ENCODE measurements at regions not wholly inside any gene's neighbourhood (a gene's known extent, or its start where the extent isn't known, plus 50 kb on each side); places are given as distances from the start of the nearest gene placed in this dataset.
"Not testable (repeated sequence)": the region's sequence is repeated elsewhere in the genome, so short reads cannot be mapped to it uniquely, and the experiment has no call there.

GRCh38 chr1:99361406-99361805 is 97.1 kb downstream of the PLPPR4 start:
- FAIRE-seq = no peak

- no peak for FAIRE-seq
These were observed 99.2 kb downstream of the PLPPR4 start for GRCh38 chr1:99363531-99363930.

DNA sequence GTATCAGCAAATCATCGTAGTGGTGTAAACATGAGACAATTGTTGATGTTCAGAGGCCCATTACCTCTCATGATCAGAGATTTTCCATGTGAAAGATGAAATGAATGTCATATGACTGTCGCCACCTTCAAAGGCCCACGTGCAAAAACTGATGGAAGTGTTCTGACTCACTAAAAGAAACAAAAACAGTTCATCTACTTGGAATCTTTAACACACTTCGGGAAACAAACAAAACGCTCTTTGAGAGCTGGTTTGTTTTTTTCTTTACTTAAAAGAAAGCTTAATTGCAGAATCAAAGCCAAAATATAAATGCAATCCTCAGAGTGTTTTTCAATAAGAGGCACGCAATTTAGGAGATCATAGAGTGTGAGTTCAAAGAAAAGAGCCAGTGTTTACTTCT is 100.8 kb downstream of the PLPPR4 start:
- FAIRE-seq = no peak

DNA sequence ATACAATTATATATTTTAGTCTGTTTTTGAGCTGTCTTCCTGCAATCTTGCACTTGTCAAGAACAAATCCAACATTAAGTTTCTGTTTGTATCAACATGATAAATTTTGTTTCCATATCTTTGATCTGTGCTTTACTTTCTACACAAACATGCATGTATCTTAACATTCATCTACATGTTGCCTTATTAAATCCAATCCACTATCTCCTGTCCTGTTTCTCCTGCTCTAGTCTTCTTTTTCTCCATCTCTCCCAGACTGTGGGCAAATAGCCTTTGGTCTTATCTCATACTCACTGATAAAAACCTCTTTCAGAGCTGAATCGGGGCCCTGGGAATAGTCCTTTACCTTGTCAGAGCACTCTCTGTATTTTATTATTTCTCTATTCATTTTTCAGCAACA is 101.3 kb downstream of the PLPPR4 start:
- no peak for FAIRE-seq

GRCh38 chr1:99369154-99369553 is 104.9 kb downstream of the PLPPR4 start:
- no peak for FAIRE-seq

DNA sequence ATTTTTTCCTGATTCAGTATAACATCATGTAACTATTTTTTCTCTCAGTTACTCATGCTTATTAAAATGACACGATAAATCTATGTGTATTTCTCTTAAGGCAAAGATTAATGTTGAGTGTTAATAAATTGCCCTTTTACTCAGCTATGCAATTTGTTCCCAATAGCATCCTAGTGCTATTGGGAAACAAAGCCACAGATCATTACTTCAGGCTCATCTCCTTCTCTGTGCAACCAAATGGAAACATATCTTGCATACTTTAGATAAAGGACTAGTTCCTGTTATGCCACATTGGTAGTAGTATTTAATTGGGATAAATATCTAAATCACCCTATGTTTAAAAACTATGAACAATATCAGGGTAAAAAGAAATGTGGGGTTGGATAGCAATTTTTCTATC is 106.2 kb downstream of the PLPPR4 start:
- no peak for FAIRE-seq

GRCh38 chr1:99371413-99371812 is 107.1 kb downstream of the PLPPR4 start:
- FAIRE-seq = no peak

DNA sequence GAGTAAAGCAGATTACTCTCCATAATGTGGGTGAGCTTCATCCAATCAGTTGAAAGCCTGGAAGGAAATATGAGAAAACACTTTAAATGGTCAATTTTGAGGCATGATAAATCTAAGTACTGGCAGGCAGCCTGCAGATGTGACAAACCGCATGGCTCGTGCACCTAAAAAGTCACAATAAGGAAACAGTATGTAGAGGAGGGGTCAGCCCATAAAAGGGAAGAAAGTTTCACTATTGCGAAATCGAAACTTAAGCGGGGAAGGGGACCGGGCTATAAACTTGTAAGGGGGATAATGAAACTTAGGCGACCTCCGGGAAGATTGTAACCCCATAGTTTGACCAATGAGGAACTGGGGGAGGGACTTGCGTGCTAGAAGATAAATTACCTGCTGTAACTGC is 109.8 kb downstream of the PLPPR4 start:
- FAIRE-seq = no peak

- not testable (repeated sequence) for FAIRE-seq
These were observed 110.4 kb downstream of the PLPPR4 start for GRCh38 chr1:99374693-99375092.

GRCh38 chr1:99384021-99384420 is 119.7 kb downstream of the PLPPR4 start:
- FAIRE-seq = no peak

- no peak for FAIRE-seq
These were observed 121.6 kb downstream of the PLPPR4 start for GRCh38 chr1:99385852-99386251.

GRCh38 chr1:99396389-99396788 is 132.1 kb downstream of the PLPPR4 start:
- FAIRE-seq = no peak

DNA sequence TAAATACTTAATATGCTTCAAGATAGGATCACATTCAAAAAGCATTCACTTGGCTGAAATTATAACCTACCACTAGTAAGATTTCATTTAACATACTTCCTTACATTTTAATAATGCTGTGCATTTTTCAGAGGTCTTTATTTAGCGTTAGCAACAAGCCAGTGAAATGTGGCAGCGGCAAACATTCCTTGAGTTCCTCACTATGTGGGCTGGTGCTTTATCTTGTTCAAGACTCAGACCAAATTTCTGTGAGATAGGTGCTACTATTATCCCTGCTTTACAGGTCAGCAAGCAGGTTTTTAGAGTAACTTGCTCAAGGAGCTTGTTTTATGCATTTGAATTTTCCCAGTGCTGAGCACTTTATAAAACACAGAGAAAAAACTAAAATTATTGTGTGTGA is 132.7 kb downstream of the PLPPR4 start:
- FAIRE-seq = no peak

DNA sequence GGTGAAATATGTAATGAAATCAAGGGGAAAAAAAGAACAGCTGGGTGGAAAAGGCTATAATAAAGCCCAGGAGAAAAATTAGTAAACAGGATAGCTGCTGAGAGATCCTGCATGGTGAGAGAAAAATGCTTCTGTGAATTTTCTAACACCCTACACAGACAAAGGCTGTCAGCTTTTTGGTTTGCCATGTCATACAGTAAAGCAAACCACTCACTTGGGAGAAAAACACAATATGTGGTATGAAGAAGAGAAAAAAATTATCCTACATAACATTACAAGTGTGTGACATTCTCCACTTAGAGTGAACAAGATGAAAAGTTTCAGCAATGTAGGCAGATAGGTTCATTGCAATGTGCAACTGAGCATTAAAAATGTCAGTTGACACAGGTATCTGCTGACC is 133.6 kb downstream of the PLPPR4 start:
- FAIRE-seq = no peak

DNA sequence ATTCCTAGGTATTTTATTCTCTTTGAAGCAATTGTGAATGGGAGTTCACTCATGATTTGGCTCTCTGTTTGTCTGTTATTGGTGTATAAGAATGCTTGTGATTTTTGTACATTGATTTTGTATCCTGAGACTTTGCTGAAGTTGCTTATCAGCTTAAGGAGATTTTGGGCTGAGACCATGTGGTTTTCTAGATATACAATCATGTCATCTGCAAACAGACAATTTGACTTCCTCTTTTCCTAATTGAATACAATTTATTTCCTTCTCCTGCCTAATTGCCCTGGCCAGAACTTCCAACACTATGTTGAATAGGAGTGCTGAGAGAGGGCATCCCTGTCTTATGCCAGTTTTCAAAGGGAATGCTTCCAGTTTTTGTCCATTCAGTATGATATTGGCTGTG is 137.3 kb downstream of the PLPPR4 start:
- not testable (repeated sequence) for FAIRE-seq

- not testable (repeated sequence) for FAIRE-seq
These were observed 140.1 kb downstream of the PLPPR4 start for GRCh38 chr1:99404399-99404798.

- not testable (repeated sequence) for FAIRE-seq
These were observed 141.0 kb downstream of the PLPPR4 start for GRCh38 chr1:99405325-99405724.

DNA sequence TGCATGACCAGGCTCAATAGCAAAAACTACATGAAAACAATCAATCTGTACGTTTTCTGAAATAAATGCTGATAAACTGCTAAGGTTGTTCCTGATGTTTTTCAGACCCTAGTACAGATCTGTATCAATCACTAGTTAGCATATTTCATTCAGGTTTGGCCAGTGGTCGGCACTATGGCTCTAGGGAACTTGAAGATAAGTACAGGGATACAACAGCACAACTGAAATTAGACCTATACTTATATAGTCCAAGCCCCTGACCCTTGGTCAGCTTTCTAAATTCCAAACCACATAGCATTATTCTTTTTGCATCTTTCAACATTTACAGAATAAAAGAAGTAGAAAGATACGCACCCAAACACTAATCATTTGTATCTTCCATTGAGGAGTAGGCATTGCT is 142.7 kb downstream of the PLPPR4 start:
- no peak for FAIRE-seq

- FAIRE-seq = no peak
These were observed 159.8 kb downstream of the PLPPR4 start for GRCh38 chr1:99424087-99424486.

- no peak for FAIRE-seq
These were observed 165.5 kb downstream of the PLPPR4 start for GRCh38 chr1:99429754-99430153.

- FAIRE-seq = no peak
These were observed 174.5 kb downstream of the PLPPR4 start for GRCh38 chr1:99438656-99439230.

DNA sequence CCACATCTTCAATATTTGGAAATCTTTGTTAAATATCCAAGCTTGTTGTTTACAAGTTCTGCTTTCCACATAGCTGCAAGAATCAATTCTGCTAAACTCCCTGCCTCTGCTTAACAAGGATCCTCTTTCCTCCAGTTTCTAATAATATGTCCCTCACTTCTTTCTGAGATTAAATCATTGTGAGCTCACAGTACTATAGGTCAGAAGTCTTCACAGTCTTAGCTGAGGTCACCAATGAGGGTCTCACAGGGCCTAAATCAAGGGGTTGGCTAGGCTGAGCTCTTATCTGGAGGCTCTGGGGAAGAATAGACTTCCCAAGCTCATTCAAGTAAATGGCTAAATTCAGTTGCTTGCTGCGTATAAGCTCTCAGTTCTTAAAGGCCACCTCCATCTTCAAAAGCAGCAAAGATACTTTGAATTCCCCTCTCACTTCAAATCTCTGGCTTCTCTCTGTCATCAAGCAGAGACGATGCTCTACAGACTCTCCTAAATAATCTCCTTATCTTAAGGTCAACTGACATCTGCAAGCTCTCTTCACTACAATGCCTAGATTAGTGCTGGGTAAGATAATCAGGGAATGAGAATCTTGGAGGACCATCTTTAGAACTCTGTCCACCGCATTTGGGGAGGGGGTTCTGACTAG is 175.3 kb downstream of the PLPPR4 start:
- no peak for FAIRE-seq

DNA sequence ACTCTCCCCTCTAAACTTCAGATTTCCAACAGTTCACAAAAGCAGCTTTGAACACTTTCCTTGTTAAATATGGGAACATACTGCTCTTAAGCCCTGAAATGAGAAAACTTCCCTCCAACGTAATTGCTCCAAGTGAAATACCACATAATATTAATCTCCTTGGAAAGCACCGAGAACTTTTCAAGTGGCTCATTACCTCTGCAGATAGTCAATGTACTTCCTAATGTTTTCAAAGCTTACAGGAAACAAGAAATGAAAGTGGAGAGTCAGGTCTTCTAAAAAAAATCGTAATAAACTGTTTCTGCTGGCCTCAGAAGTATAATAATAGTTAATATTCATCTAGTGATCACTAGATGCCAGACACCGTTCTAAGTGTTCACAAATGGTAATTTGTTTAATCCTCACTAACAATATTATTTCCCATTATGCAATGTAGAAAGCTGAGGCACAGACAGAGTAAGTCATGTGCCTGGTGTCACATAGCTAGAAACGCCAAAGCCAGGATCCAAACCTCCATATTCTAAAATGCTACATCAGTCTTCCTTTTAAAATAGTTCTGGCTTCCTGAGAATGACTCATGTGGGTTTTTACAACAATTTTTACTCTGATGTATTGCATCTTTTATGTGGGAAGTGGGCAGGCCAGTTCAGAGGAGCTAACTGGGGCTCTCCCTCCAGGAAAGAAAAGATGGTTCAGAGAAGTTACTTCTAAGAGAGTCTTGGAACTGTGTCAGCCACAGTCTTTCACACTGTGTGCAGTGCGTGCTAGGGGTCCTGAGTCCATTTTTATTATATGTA is 177.2 kb downstream of the PLPPR4 start:
- FAIRE-seq = no peak

DNA sequence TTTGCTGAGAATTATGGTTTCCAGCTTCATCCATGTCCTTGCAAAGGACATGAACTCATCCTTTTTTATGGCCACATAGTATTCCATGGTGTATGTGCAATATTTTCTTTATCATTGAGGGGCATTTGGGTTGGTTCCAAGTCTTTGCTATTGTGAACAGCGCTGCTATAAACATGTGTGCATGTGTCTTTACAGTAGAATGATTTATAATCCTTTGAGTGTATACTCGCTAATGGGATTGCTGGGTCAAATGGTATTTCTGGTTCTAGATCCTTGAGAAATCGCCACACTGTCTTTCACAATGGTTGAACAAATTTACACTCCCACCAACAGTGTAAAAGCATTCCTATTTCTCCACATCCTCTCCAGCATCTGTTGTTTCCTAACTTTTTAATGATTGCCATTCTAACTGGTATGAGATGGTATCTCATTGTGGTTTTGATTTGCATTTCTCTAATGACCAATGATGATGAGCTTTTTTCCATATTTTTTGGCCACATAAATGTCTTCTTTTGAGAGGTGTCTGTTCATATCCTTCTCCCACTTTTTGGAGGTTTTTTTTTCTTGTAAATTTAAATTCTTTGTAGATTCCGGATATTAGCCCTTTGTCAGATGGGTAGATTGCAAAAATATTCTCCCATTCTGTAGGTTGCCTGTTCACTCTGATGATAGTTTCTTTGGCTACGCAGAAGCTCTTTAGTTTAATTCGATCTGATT is 180.1 kb downstream of the PLPPR4 start:
- FAIRE-seq = not testable (repeated sequence)
